Endothelial cell (in vitro differentiated cells): ENCODE measurements at regions not wholly inside any gene's neighbourhood (a gene's known extent, or its start where the extent isn't known, plus 50 kb on each side); places are given as distances from the start of the nearest gene placed in this dataset.
"Not testable (repeated sequence)": the region's sequence is repeated elsewhere in the genome, so short reads cannot be mapped to it uniquely, and the experiment has no call there.

Experiments
- DNase-seq: peaks from one replicate; pipeline ENCODE4 v3.0.0; 2021; ENCODE audit warnings: low spot score
- H3K27ac Mint-ChIP-seq: one replicate; pipeline ENCODE4 v1.8.0; 2021; ENCODE audit warnings: mixed read lengths, inconsistent platforms; ENCODE audit not compliant: unreplicated experiment
- H3K27me3 Mint-ChIP-seq: one replicate; pipeline ENCODE4 v1.8.0; 2021; ENCODE audit warnings: mild to moderate bottlenecking, moderate library complexity, mixed read lengths, inconsistent platforms; ENCODE audit not compliant: unreplicated experiment
- H3K36me3 Mint-ChIP-seq: one replicate; pipeline ENCODE4 v1.8.0; 2021; ENCODE audit warnings: mild to moderate bottlenecking, low read depth, mixed read lengths, inconsistent platforms; ENCODE audit not compliant: unreplicated experiment
- H3K4me1 Mint-ChIP-seq: one replicate; pipeline ENCODE4 v1.8.0; 2021; ENCODE audit warnings: mild to moderate bottlenecking, mixed read lengths, inconsistent platforms; ENCODE audit not compliant: unreplicated experiment
- H3K4me3 Mint-ChIP-seq: one replicate; pipeline ENCODE4 v1.8.0; 2021; ENCODE audit warnings: mild to moderate bottlenecking, mixed read lengths, inconsistent platforms; ENCODE audit not compliant: unreplicated experiment
- H3K9me3 Mint-ChIP-seq: one replicate; pipeline ENCODE4 v1.8.0; 2021; ENCODE audit warnings: mixed read lengths, inconsistent platforms; ENCODE audit not compliant: unreplicated experiment
- TF ChIP-seq, protein P1 (sequence below): fragments of 200-600 bp; sonication (generic); IDR thresholded peaks from one replicate; pipeline ENCODE4 v1.5.0; 2021; ENCODE audit warnings: antibody characterized with exemption; ENCODE audit not compliant: unreplicated experiment

DNA sequence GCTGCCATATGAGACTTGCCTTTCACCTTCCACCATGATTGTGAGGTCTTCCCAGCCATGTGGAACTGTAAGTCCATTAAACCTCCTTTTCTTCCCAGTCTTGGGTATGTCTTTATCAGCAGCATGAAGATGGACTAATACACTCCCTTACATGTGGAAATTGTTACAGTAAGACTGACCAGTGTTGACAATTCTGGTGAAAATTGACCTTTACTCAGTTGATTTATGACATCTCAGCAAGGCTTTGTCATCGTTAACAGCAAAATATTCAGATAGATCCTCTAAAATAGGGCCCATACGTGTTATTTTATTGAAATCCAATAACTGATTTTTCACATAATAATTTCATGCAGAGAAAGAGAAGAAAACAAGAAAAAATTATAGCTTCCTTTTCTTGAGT, 377.9 kb upstream of the SEMA3C start:
- TF ChIP-seq, protein P1, sequence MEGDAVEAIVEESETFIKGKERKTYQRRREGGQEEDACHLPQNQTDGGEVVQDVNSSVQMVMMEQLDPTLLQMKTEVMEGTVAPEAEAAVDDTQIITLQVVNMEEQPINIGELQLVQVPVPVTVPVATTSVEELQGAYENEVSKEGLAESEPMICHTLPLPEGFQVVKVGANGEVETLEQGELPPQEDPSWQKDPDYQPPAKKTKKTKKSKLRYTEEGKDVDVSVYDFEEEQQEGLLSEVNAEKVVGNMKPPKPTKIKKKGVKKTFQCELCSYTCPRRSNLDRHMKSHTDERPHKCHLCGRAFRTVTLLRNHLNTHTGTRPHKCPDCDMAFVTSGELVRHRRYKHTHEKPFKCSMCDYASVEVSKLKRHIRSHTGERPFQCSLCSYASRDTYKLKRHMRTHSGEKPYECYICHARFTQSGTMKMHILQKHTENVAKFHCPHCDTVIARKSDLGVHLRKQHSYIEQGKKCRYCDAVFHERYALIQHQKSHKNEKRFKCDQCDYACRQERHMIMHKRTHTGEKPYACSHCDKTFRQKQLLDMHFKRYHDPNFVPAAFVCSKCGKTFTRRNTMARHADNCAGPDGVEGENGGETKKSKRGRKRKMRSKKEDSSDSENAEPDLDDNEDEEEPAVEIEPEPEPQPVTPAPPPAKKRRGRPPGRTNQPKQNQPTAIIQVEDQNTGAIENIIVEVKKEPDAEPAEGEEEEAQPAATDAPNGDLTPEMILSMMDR: no peak

DNA sequence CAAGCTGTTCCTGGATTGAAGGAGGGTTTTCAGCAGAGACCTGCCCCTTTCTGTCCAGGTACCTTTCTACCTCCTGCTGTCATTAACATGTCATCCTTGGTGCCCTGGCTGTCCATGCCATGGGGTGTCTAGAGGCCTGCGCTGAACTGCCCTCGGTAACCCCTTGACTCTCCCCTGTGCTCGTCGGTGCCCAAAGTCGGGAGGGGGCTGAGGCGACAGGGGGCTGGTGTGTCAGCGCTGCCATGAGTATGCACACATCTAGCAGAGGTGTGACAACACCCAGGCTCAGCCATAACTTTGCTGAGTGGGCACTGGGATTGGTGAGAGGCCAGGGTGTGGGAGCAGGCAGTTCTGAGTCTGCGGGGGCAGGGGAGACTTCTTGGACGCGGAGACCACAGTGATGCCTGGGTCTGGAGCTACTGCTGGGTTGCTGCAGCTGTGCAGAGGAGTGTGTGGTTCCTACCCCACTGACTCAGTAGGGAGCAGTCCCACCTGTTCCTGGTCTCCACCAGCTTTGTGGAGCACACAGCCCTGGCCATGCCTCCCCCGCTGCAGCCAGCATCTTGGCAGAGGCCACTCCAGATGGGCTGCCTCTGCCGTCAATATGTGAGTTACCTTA, 376.2 kb upstream of the SEMA3C start:
- no peaks in the 10 kb centered on the region for H3K9me3 Mint-ChIP-seq
- no peak overlapping the region for H3K27ac Mint-ChIP-seq
- DNase-seq: no peak
- no peaks in the 10 kb centered on the region for H3K4me1 Mint-ChIP-seq
- H3K36me3 Mint-ChIP-seq: no peaks in the 10 kb centered on the region
- no peak overlapping the region for H3K4me3 Mint-ChIP-seq
- TF ChIP-seq, protein P1: no peak
- no peaks in the 10 kb centered on the region for H3K27me3 Mint-ChIP-seq

More for the DNA sequence above, 377.9 kb upstream of the SEMA3C start:
- H3K27me3 Mint-ChIP-seq: no peaks in the 10 kb centered on the region
- H3K4me1 Mint-ChIP-seq: no peaks in the 10 kb centered on the region
- no peak overlapping the region for H3K27ac Mint-ChIP-seq
- no peak overlapping the region for H3K4me3 Mint-ChIP-seq
- no peak for DNase-seq
- no peaks in the 10 kb centered on the region for H3K9me3 Mint-ChIP-seq
- no peaks in the 10 kb centered on the region for H3K36me3 Mint-ChIP-seq

DNA sequence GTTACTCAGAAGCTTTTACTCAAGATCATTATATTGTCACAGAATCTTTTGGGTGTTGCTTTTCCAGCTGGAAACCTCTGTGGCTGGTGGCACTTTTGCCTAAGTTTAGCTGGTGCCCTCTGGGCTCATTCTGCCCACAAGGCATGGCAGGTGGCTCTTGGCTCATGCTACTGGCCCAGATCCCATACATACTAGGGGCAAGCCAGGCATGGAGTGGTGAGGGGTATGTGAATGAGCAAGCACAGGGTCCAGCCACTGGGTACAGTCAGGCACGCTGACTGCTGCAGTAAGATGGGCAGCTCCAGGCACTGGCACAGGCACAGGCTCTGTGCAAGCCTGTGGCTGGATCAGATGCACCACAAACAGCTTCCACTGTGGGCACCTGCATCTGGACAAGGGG, 375.0 kb upstream of the SEMA3C start:
- H3K27me3 Mint-ChIP-seq: no peaks in the 10 kb centered on the region
- H3K36me3 Mint-ChIP-seq: no peaks in the 10 kb centered on the region
- no peaks in the 10 kb centered on the region for H3K9me3 Mint-ChIP-seq
- no peak overlapping the region for H3K27ac Mint-ChIP-seq
- no peaks in the 10 kb centered on the region for H3K4me1 Mint-ChIP-seq
- H3K4me3 Mint-ChIP-seq: no peak overlapping the region
- TF ChIP-seq, protein P1: no peak
- no peak for DNase-seq

DNA sequence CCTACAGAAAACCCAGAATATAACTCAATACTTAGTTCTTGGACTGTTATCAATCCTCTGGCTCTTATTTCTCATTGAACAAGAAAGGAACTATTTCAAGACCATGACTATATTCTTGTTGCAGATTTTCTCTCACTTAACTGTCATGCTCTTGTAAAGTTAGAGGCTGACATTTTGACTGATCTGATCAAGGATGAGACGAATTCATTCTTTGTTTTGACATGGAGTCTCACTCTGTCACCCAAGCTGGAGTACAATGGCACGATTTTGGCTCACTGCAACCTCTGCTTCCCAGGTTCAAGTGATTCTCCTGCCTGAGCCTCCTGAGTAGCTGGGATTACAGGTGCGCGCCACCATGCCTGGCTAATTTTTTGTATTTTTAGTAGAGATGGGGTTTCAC, 367.9 kb upstream of the SEMA3C start:
- not testable (repeated sequence) for H3K4me1 Mint-ChIP-seq, DNase-seq, H3K27me3 Mint-ChIP-seq, H3K9me3 Mint-ChIP-seq, H3K4me3 Mint-ChIP-seq, H3K36me3 Mint-ChIP-seq, H3K27ac Mint-ChIP-seq

DNA sequence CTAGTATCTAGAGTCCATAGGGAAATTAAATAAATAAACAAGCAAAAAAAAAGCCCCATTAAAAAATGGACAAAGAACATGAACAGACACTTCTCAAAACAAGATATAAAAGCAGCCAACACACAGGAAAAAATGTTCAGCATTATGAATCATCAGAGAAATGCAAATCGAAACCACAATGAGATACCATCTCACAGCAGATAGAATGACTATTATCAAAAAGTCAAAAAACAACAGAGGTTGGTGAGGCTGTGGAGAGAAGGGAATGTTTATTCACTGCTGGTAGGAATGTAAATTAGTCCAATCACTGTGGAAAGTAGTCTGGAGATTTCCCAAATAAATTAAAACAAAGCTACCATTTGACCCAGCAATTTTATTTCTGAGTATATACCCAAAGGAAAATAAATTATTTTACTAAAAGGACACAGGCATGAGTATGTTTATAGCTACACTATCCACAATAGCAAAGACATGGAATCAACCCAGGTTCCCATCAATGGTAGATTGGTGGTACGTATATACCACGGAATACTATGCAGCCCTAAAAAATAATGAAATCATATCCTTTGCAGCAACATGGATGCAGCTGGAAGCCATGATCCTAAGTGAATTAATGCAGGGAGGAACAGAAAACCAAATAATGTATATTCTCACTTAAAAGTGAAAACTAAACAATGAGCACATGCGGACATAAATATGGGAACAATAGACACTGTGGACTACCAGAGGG, 366.5 kb upstream of the SEMA3C start:
- TF ChIP-seq, protein P1: no peak
- Mint-ChIP-seq H3K4me1 (no peaks in the 10 kb centered on the region), H3K9me3 (no peaks in the 10 kb centered on the region), H3K36me3 (no peaks in the 10 kb centered on the region), H3K27ac (no peak overlapping the region), H3K27me3 (no peaks in the 10 kb centered on the region), H3K4me3 (no peak overlapping the region)
- DNase-seq: no peak
